ENCODE measurements at regions not wholly inside any gene's neighbourhood (a gene's known extent, or its start where the extent isn't known, plus 50 kb on each side); places are given as distances from the start of the nearest gene placed in this dataset.

DNA sequence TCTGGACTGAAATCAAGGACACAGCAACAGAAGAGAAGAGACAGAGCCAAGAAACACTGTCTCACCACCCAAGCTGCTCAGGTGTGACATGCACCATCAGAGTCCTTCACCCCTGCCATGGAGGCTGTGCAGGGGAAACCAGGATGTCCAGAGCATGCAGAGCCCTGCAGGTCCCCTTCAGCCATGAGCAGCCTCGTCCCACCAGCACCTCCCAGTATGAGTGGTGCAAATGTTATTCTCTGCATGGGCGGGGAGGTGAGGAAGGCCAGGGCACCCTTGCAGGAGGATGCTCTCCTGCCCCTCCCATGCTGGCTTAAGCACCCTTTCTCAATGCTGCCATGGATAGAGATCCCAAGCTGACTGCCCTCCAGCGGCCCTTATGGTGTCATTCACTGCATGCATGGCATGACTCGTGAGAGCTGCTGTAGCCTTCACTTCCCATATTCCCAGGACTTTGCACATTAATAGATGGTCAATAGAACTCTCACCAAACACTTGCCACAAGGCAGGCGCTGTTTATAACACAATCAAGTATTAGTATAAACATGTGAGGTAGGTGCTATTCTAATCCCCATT is 171.0 kb downstream of the ANAPC1 start:
- peak; percentile 30 for DNase-seq (ENCODE audit: low spot score)

GRCh38 chr2:111715987-111716904 is 167.7 kb downstream of the ANAPC1 start:
- peak; percentile 49 for DNase-seq (ENCODE audit: low spot score)

DNA sequence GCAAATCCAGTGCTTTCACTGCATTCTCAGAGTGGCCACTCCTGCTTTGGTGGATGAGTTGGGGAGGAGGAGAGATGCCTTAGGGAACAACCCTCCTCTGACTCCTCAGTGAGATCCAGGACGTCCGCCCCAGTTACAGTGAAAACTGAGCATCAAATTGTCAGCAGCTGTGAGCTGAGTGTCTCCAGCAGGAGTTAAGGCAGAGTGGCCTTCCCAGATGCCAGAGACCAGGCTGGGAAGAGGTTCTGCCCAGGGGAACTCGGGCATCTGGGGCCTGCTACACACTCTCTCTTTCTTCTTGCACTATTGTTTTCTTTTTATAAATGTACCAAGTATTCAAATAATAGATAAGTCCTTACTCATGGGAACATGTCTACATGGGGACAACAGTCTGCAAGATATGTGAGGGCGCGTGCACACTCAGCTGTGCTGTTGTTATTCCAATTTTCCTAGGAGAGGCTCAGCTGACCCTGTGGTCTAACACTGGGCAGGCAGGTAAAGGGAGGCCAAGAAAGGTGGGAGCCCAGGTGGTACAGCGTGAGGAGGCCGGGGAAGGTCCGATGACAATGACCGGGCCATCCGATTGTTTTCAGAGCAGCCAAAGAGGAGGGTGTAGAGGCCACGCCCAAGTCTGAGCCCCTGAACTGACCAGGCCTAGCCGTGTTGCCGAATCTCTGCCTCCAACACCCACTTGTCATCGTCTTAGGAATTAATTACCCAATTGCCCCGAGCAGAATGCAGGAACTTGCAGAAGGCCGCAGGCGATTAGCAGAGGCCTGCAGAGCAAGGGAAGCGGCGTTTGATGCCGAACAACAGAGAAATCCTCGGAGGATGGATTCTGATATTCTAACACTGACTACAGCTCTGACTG is 166.9 kb downstream of the ANAPC1 start:
- peak; percentile 44 for DNase-seq (ENCODE audit: low spot score)
